ENCODE measurements at regions not wholly inside any gene's neighbourhood (a gene's known extent, or its start where the extent isn't known, plus 50 kb on each side); places are given as distances from the start of the nearest gene placed in this dataset.
A peak's percentile ranks its signal among the peaks of the same experiment; 100 is the strongest.

DNA sequence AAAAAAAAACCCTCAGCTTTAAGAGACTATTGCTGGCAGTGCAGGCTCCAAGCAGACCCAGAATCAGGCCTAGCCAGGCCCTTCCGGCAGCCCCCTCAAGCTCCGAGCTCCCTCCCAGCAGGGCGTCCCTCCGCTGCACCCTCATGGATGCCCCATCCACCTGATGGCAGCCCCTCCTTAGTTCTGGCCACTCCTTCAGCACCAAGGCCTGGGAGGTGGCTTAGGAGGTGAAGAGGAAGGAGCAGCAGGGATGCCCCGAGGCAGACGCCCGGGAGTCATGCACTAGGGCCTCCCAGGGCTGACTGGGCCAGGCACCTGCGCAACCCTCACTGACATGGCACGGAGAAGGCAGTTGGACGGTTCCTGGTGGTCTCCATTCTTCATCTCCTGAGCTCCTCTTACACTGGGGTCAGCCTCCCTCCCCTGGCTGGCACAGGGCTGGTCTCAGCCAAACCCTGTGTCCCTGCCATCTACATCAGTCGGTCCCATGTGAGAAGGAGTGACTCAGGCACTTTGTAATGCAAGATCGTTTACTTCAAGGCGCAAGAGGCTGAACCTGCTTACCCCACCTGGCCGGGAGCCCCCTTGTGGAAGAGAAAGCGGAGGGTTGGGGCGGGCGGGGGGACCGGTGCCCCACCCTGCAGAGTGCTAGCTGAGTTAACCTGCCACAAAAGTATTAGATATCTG is 53.5 kb upstream of the ID2 start:
- DNase-seq, result no peak

GRCh38 chr2:8628866-8629209 is 53.0 kb upstream of the ID2 start:
- DNase-seq, result no peak

- no peak for DNase-seq
Observed at GRCh38 chr2:8629402-8629801, 52.5 kb upstream of the ID2 start.

GRCh38 chr2:8630676-8631464 is 51.0 kb upstream of the ID2 start:
- no peak for DNase-seq

DNA sequence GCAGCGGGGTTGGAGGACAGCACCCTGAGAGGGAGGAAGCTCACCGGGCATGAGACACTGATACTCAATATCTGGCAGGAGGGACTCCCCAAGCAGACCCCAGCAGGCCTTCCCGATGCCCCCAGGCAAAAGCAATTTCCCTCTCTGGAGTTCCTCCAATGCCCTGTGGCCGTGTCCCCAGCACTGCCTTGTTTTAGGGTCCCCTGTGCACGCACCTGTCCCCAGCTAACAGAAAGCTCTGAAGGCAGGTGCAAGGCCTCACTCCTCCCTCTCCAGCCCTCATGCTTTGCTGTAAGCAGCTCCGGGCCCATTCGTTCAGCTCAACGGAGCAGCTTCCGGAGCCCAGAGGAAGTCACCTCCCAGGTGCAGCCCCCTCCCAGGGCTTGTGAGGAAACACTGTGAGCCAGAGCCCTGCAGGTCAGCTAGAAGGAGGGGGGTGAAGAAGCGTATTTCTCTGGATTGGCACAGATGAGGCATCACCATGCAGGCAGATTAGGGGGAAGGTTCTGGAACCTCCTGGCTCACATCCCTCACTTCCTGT is 50.3 kb upstream of the ID2 start:
- peak; percentile 9 for DNase-seq

All from NCI-H345 (cell line).